Mammary epithelial cell (primary cell): ENCODE measurements at regions not wholly inside any gene's neighbourhood (a gene's known extent, or its start where the extent isn't known, plus 50 kb on each side); places are given as distances from the start of the nearest gene placed in this dataset.

Experiments used
- EZH2 ChIP-seq: IDR thresholded peaks from 2 replicates; pipeline ENCODE4 v1.6.1; 2012; ENCODE audit warnings: low read length, inconsistent platforms, borderline replicate concordance
- TF ChIP-seq, protein P1 (sequence below), 2 donors: IDR thresholded peaks in 1 of 2; conservative IDR thresholded peaks in 1 of 2; 2 replicates each; pipeline ENCODE4 v1.5.1; 2011 to 2012; ENCODE audit warnings: inconsistent platforms in 2 of 2, low read length in 2 of 2, mild to moderate bottlenecking in 2 of 2, control low read depth in 1 of 2, low read depth in 1 of 2; ENCODE audit not compliant: insufficient read depth in 1 of 2; ENCODE audit errors: extremely low read depth in 1 of 2

DNA sequence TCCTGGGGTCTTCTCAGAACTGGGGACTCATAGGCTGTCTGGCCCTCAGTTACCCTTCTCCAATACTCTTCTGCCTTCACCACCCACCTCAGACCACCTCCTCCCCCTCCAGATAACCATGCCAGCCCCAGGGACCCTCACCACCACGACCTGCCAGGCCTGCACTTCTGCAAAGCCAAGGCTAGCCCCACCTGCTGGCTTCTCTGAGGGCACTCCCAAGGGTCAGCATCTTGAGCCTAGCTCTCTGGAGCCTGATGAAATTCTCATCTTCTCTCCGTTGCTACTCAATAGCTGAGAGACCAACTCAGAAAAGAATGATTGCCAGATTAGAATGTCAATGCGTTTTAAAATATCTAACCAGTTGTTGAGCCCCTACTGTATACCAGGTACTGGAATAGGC is 56.1 kb upstream of the LYRM9 start:
- TF ChIP-seq, protein P1, sequence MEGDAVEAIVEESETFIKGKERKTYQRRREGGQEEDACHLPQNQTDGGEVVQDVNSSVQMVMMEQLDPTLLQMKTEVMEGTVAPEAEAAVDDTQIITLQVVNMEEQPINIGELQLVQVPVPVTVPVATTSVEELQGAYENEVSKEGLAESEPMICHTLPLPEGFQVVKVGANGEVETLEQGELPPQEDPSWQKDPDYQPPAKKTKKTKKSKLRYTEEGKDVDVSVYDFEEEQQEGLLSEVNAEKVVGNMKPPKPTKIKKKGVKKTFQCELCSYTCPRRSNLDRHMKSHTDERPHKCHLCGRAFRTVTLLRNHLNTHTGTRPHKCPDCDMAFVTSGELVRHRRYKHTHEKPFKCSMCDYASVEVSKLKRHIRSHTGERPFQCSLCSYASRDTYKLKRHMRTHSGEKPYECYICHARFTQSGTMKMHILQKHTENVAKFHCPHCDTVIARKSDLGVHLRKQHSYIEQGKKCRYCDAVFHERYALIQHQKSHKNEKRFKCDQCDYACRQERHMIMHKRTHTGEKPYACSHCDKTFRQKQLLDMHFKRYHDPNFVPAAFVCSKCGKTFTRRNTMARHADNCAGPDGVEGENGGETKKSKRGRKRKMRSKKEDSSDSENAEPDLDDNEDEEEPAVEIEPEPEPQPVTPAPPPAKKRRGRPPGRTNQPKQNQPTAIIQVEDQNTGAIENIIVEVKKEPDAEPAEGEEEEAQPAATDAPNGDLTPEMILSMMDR (conservative IDR thresholded peaks at IDR 0.05 in 1 of 2, IDR thresholded peaks at IDR 0.05 in 1 of 2; ENCODE audit: extremely low read depth in 1 of 2, insufficient read depth in 1 of 2, low read depth in 1 of 2, low read length in 2 of 2): no peak
- no peak for TF ChIP-seq EZH2
